ENCODE measurements at regions not wholly inside any gene's neighbourhood (a gene's known extent, or its start where the extent isn't known, plus 50 kb on each side); places are given as distances from the start of the nearest gene placed in this dataset.

GRCh38 chr3:161171113-161171512 is 50.0 kb upstream of the NMD3 start:
- no peak overlapping the region for H3K4me2 ChIP-seq (ENCODE audit: low read depth, low read length)
- DNase-seq = no peak
- H3K4me1 ChIP-seq (ENCODE audit: low read length) = no peaks in the 10 kb centered on the region
- no peak overlapping the region for H3K9ac ChIP-seq (ENCODE audit: low read length)
- H3K9me2 ChIP-seq (replicated peaks; ENCODE audit: insufficient read depth, low read length) = no peaks in the 10 kb centered on the region
- no peaks in the 10 kb centered on the region for H3K36me3 ChIP-seq (replicated peaks; ENCODE audit: insufficient read depth, low read length)
- no peaks in the 10 kb centered on the region for H3F3A ChIP-seq (ENCODE audit: insufficient read depth, low read length)
- H3K27ac ChIP-seq (ENCODE audit: low read length) = no peak overlapping the region
- H3K79me2 ChIP-seq (ENCODE audit: low read length) = no peaks in the 10 kb centered on the region
- no peak overlapping the region for H2AFZ ChIP-seq (ENCODE audit: low read length)
- TF ChIP-seq EZH2 (optimal IDR thresholded peaks at IDR 0.05; ENCODE audit: low read depth, low read length) (no peak), EZH2phosphoT487 (IDR thresholded peaks at IDR 0.05; ENCODE audit: low read length) (no peak), CTCF (IDR thresholded peaks at IDR 0.05; ENCODE audit: low read length) (no peak)
- no peaks in the 10 kb centered on the region for H4K20me1 ChIP-seq (ENCODE audit: insufficient read depth, low read length)
- H3K9me3 ChIP-seq (replicated peaks; ENCODE audit: insufficient read depth, low read length) = no peaks in the 10 kb centered on the region
- no peak overlapping the region for H3K4me3 ChIP-seq (ENCODE audit: low read length)
- no peaks in the 10 kb centered on the region for H3K27me3 ChIP-seq (replicated peaks; ENCODE audit: insufficient read depth, low read length)

Data from MM.1S (cell line).